K562 (cell line): ENCODE measurements at regions not wholly inside any gene's neighbourhood (a gene's known extent, or its start where the extent isn't known, plus 50 kb on each side); places are given as distances from the start of the nearest gene placed in this dataset.

ENCODE experiments used
- ATAC-seq: fragments of 200-7000 bp; cut with Tn5 transposase; 3 replicates; pipeline ENCODE4 v1.9.1; 2020; ENCODE audit warnings: moderate library complexity
- BruUV-seq: library from RNA; stranded (reverse); fragments of 400-500 nt; replicated peaks from 2 replicates; lab custom pipeline; 2021; lab: Mats Ljungman, UMichigan
- CTCF ChIA-PET: fragments of 300-600 bp; formaldehyde crosslinking; extraction: SDS; loops from one replicate; lab custom pipeline; 2021; ENCODE audit warnings: low intra/inter-chr PET ratio; lab: Yijun Ruan, JAX
- POLR2A ChIA-PET: fragments of 300-600, 350-650 bp; sonication (Branson Sonifier 250); formaldehyde crosslinking; extraction: SDS; loops from one replicate; lab custom pipeline; 2021; ENCODE audit warnings: antibody characterized with exemption, inconsistent platforms; lab: Yijun Ruan, JAX
- DNase-seq, 4 experiments: peaks; one replicate each; pipeline versions ENCODE4 v3.0.0 to v3.0.0-alpha.2; 2011 to 2018; ENCODE audit warnings: low spot score in 3 of 4, mixed read lengths in 3 of 4; ENCODE audit errors: extremely low read depth in 1 of 4
- FAIRE-seq: peaks from 2 replicates; lab custom pipeline; 2011; peaks lifted over from hg19 to GRCh38; lab: Jason Lieb, UNC
- H2AFZ ChIP-seq: 2 replicates; pipeline ENCODE4 v1.6.0; 2011; ENCODE audit warnings: low read depth, low read length, control low read depth, inconsistent platforms
- H3K27ac ChIP-seq: fragments of 200-600 bp; 3 replicates; pipeline ENCODE4 v1.8.0; 2011; ENCODE audit warnings: low read depth, mild to moderate bottlenecking, control low read depth, inconsistent platforms, low read length, moderate library complexity, mixed read lengths; ENCODE audit errors: extremely low read depth
- H3K27me3 ChIP-seq, 2 experiments: fragments of 300-600 bp in 1 of 2; 2 replicates in 1 of 2; 3 replicates in 1 of 2; pipeline versions ENCODE4 v1.6.0 to v1.8.0; 2011; ENCODE audit warnings: inconsistent platforms in 2 of 2, low read length in 2 of 2, mild to moderate bottlenecking in 1 of 2, mixed read lengths in 1 of 2, moderate library complexity in 1 of 2; ENCODE audit not compliant: control insufficient read depth in 2 of 2, insufficient read depth in 2 of 2
- H3K36me3 ChIP-seq: fragments of 300-600 bp; 3 replicates; pipeline ENCODE4 v1.8.0; 2011; ENCODE audit warnings: mild to moderate bottlenecking, low read length, inconsistent platforms; ENCODE audit not compliant: control insufficient read depth, insufficient read depth
- H3K4me1 ChIP-seq, 2 experiments: fragments of 200-600 bp in 1 of 2; replicated peaks in 1 of 2; 2 replicates in 1 of 2; 3 replicates in 1 of 2; pipeline versions ENCODE4 v1.5.1 to v1.8.0; 2011; ENCODE audit warnings: inconsistent platforms in 2 of 2, low read length in 2 of 2, mild to moderate bottlenecking in 1 of 2, mixed read lengths in 1 of 2, moderate library complexity in 1 of 2; ENCODE audit not compliant: control insufficient read depth in 2 of 2, insufficient read depth in 2 of 2
- H3K4me2 ChIP-seq: 2 replicates; pipeline ENCODE4 v1.6.1; 2011; ENCODE audit warnings: low read length, control low read depth, inconsistent platforms, mixed read lengths; ENCODE audit not compliant: insufficient read depth
- H3K4me3 ChIP-seq: fragments of 200-600 bp; sonication (generic), shearing (Covaris generic); 2 replicates; pipeline ENCODE4 v1.5.1; 2016; ENCODE audit warnings: control low read depth, inconsistent platforms
- H3K79me2 ChIP-seq: fragments of 200-600 bp; 3 replicates; pipeline ENCODE4 v1.8.0; 2011; ENCODE audit warnings: low read length, inconsistent platforms; ENCODE audit not compliant: control insufficient read depth, insufficient read depth
- H3K9ac ChIP-seq, 2 experiments: 2 replicates each; pipeline versions ENCODE4 v1.6.0 to v1.6.1; 2011; ENCODE audit warnings: low read depth in 2 of 2, low read length in 2 of 2, control low read depth in 1 of 2, inconsistent platforms in 1 of 2, mild to moderate bottlenecking in 1 of 2, mixed read lengths in 1 of 2; ENCODE audit not compliant: insufficient read depth in 1 of 2
- H3K9me1 ChIP-seq: one replicate; pipeline ENCODE4 v1.6.0; 2011; ENCODE audit warnings: inconsistent platforms, mild to moderate bottlenecking, low read length, moderate library complexity; ENCODE audit not compliant: control insufficient read depth, insufficient read depth
- H3K9me3 ChIP-seq: replicated peaks from 2 replicates; pipeline ENCODE4 v1.5.1; 2011; ENCODE audit warnings: low read depth, low read length, inconsistent platforms; ENCODE audit not compliant: control insufficient read depth, insufficient read depth
- H4K20me1 ChIP-seq: replicated peaks from 2 replicates; pipeline ENCODE4 v1.6.1; 2011; ENCODE audit warnings: low read length, inconsistent platforms, mixed read lengths; ENCODE audit not compliant: control insufficient read depth, insufficient read depth
- ELF4 ChIP-seq: fragments of 450-650 bp; formaldehyde crosslinking; IDR thresholded peaks from 2 replicates; pipeline ENCODE4 v1.4.0; 2022; ENCODE audit warnings: missing genetic modification characterization
- HNRNPL ChIP-seq: fragments of 200-400 bp; formaldehyde crosslinking; IDR thresholded peaks from 2 replicates; pipeline ENCODE4 v1.6.1; 2017; ENCODE audit warnings: low read depth, mild to moderate bottlenecking, low read length
- JUNB ChIP-seq: fragments of 450-650 bp; formaldehyde crosslinking; conservative IDR thresholded peaks from 2 replicates; pipeline ENCODE4 v1.4.0; 2020; ENCODE audit warnings: mild to moderate bottlenecking
- KDM4B ChIP-seq, 2 experiments: fragments of 450-650 bp in 1 of 2; sonication (generic) in 1 of 2; IDR thresholded peaks; 2 replicates each; pipeline ENCODE4 v1.6.1; 2016 to 2017; ENCODE audit warnings: borderline replicate concordance in 2 of 2, antibody characterized with exemption in 1 of 2, low read depth in 1 of 2, mild to moderate bottlenecking in 1 of 2
- KLF16 ChIP-seq: IDR thresholded peaks from 2 replicates; pipeline ENCODE4 v1.6.1; 2016; ENCODE audit warnings: antibody characterized with exemption
- MCM7 ChIP-seq, 2 experiments: fragments of 450-650 bp; IDR thresholded peaks; 2 replicates each; pipeline ENCODE4 v1.6.1; 2016 to 2018
- POLR2G ChIP-seq: fragments of 200-400 bp; formaldehyde crosslinking; IDR thresholded peaks from 2 replicates; pipeline ENCODE4 v1.6.1; 2017; ENCODE audit warnings: low read depth, mild to moderate bottlenecking, antibody characterized with exemption, low read length, moderate library complexity
- PTTG1 ChIP-seq: fragments of 450-650 bp; IDR thresholded peaks from 2 replicates; pipeline ENCODE4 v1.6.1; 2016; ENCODE audit warnings: low read depth, mild to moderate bottlenecking, missing genetic modification characterization, missing compliant biosample characterization
- SFPQ ChIP-seq: fragments of 200-400 bp; formaldehyde crosslinking; IDR thresholded peaks from 2 replicates; pipeline ENCODE4 v1.6.1; 2017; ENCODE audit warnings: mild to moderate bottlenecking, low read depth, low read length, moderate library complexity
- TEAD2 ChIP-seq: fragments of 450-650 bp; IDR thresholded peaks from 2 replicates; pipeline ENCODE4 v1.6.1; 2016; ENCODE audit warnings: missing genetic modification characterization, control low read depth, missing compliant biosample characterization
- U2AF1 ChIP-seq: fragments of 200-400 bp; formaldehyde crosslinking; optimal IDR thresholded peaks from 2 replicates; pipeline ENCODE3; 2017; ENCODE audit warnings: mild to moderate bottlenecking, low read depth, low read length, moderate library complexity
- XRCC4 ChIP-seq: IDR thresholded peaks from one replicate; pipeline ENCODE4 v1.6.1; 2011; ENCODE audit not compliant: insufficient read depth, insufficient read length; ENCODE audit errors: extremely low read depth
- ZBTB5 ChIP-seq: fragments of 450-650 bp; IDR thresholded peaks from 2 replicates; pipeline ENCODE4 v1.6.1; 2017; ENCODE audit warnings: antibody characterized with exemption
- ZFPM2 ChIP-seq: fragments of 250-450 bp; sonication (Bioruptor Pico); IDR thresholded peaks from 2 replicates; pipeline ENCODE4 v1.5.1; 2022; ENCODE audit warnings: mild to moderate bottlenecking
- ZNF239 ChIP-seq: fragments of 250-450 bp; sonication (Bioruptor Pico); IDR thresholded peaks from 2 replicates; pipeline ENCODE4 v1.4.0; 2020; ENCODE audit warnings: mild to moderate bottlenecking
- ZNF507 ChIP-seq: conservative IDR thresholded peaks from 2 replicates; pipeline ENCODE4 v1.6.1; 2017; ENCODE audit warnings: missing genetic modification characterization, missing compliant biosample characterization
- ZNF511 ChIP-seq: sonication (generic); formaldehyde crosslinking; IDR thresholded peaks from 2 replicates; pipeline ENCODE4 v1.8.0; 2022; ENCODE audit warnings: mild to moderate bottlenecking, missing genetic modification reagents
- ZNF561 ChIP-seq: fragments of 450-650 bp; formaldehyde crosslinking; conservative IDR thresholded peaks from 2 replicates; pipeline ENCODE4 v1.4.0; 2020; ENCODE audit warnings: mild to moderate bottlenecking, moderate library complexity
- WGBS: fragments of 100-300 bp; shearing (Covaris generic); methylation state at CpG from one replicate; pipeline ENCODE4 v1.1.6; 2016; ENCODE audit warnings: low coverage, mixed read lengths; ENCODE audit not compliant: insufficient coverage; ENCODE audit errors: missing lambda C conversion rate; 5-methylcytosine and 5-hydroxymethylcytosine counted together
- in situ Hi-C: fragments of 300-500 bp; cut with MboI; formaldehyde crosslinking; loops from 4 replicates; pipeline ENCODE4 v1.15.0; 2018; ENCODE audit warnings: inconsistent platforms, mixed read lengths
- intact Hi-C: fragments of 100-400 bp; cut with micrococcal nuclease; formaldehyde crosslinking; loops from 2 replicates; pipeline ENCODE4 v1.14.2; 2022

- TF ChIP-seq ZNF561 (CRISPR knock-in tag) (no peak), XRCC4 (no peak), ZNF507 (tag) (no peak)
These were observed 1030.9 kb upstream of the CDH8 start (continued) for GRCh38 chr16:63067141-63067540.

- in situ Hi-C loops (no loop called here), intact Hi-C loops (no loop called here)
- Histone ChIP-seq H3K27ac (no peak overlapping the region), H4K20me1 (no peaks in the 10 kb centered on the region), H3K36me3 (no peaks in the 10 kb centered on the region), H2AFZ (no peak overlapping the region), H3K9me1 (no peaks in the 10 kb centered on the region), H3K79me2 (no peaks in the 10 kb centered on the region), H3K27me3 (no peaks in the 10 kb centered on the region), H3K4me2 (no peak overlapping the region), H3K9me3 (no peaks in the 10 kb centered on the region), H3K4me1 (no peaks in the 10 kb centered on the region), H3K4me3 (no peak overlapping the region), H3K9ac (no peak overlapping the region)
- TF ChIP-seq JUNB (no peak), ZNF511 (CRISPR knock-in tag) (no peak), ZBTB5 (no peak), KDM4B (IDR thresholded peaks at IDR 0.05; ENCODE audit: borderline replicate concordance in 2 of 2, low read depth in 1 of 2) (no peak), ZNF239 (CRISPR knock-in tag) (no peak), SFPQ (no peak), KLF16 (no peak), ELF4 (CRISPR knock-in tag) (no peak), POLR2G (no peak), PTTG1 (no peak), U2AF1 (no peak), HNRNPL (no peak), ZFPM2 (CRISPR knock-in tag) (no peak), TEAD2 (tag) (no peak), MCM7 (IDR thresholded peaks at IDR 0.05) (no peak)
- POLR2A ChIA-PET: no interaction called here
- FAIRE-seq (no peak), ATAC-seq (no peak), DNase-seq (no peak)
- CTCF ChIA-PET: no interaction called here
- 0% methylated on average over 3 of the region's 3 CpGs for WGBS
- BruUV-seq: no TSS peak
These were observed 1030.3 kb upstream of the CDH8 start for GRCh38 chr16:63066552-63066951.
